Neural cell (in vitro differentiated cells): ENCODE measurements at regions not wholly inside any gene's neighbourhood (a gene's known extent, or its start where the extent isn't known, plus 50 kb on each side); places are given as distances from the start of the nearest gene placed in this dataset.

Experiments
- H2AFZ ChIP-seq: fragments of 200-600, 300-800 bp; sonication (generic), shearing (Covaris generic); 2 replicates; pipeline ENCODE4 v1.6.0; 2014; ENCODE audit warnings: low read depth, mild to moderate bottlenecking, antibody characterized with exemption, low read length, moderate library complexity
- H3F3A ChIP-seq: fragments of 200-600 bp; shearing (Covaris generic); 2 replicates; pipeline ENCODE4 v1.6.1; 2016; ENCODE audit warnings: mild to moderate bottlenecking, moderate library complexity, mixed read lengths, antibody characterized with exemption, low read length; ENCODE audit not compliant: insufficient read depth, poor library complexity, severe bottlenecking
- H3K27ac ChIP-seq: fragments of 200-600, 300-800 bp; sonication (generic), shearing (Covaris generic); 2 replicates; pipeline ENCODE4 v1.5.1; 2014; ENCODE audit warnings: mild to moderate bottlenecking, low read length, moderate library complexity
- H3K27me3 ChIP-seq: fragments of 300-800, 200-600 bp; sonication (generic), shearing (Covaris generic); 2 replicates; pipeline ENCODE4 v1.6.0; 2014; ENCODE audit warnings: mild to moderate bottlenecking, low read depth, low read length, moderate library complexity; ENCODE audit not compliant: insufficient read depth
- H3K36me3 ChIP-seq: fragments of 300-800, 200-600 bp; sonication (generic), shearing (Covaris generic); 2 replicates; pipeline ENCODE4 v1.5.1; 2014; ENCODE audit warnings: mild to moderate bottlenecking, antibody characterized with exemption, low read length, moderate library complexity; ENCODE audit not compliant: insufficient read depth
- H3K4me2 ChIP-seq: fragments of 300-800, 200-600 bp; sonication (generic), shearing (Covaris generic); 2 replicates; pipeline ENCODE4 v1.6.0; 2014; ENCODE audit warnings: mild to moderate bottlenecking, low read length
- H3K4me3 ChIP-seq: fragments of 300-800, 200-600 bp; sonication (generic), shearing (Covaris generic); 2 replicates; pipeline ENCODE4 v1.5.1; 2014; ENCODE audit warnings: mild to moderate bottlenecking, low read length, moderate library complexity
- H3K79me2 ChIP-seq: fragments of 200-600 bp; shearing (Covaris generic); replicated peaks from 2 replicates; pipeline ENCODE4 v1.6.0; 2014; ENCODE audit warnings: mild to moderate bottlenecking, low read length, moderate library complexity; ENCODE audit not compliant: insufficient read depth
- H3K9ac ChIP-seq: fragments of 300-800, 200-600 bp; sonication (generic), shearing (Covaris generic); 2 replicates; pipeline ENCODE4 v1.6.1; 2016; ENCODE audit warnings: mild to moderate bottlenecking, low read length, mixed read lengths
- H3K9me2 ChIP-seq: fragments of 200-600 bp; shearing (Covaris generic); 2 replicates; pipeline ENCODE4 v1.6.1; 2016; ENCODE audit warnings: mild to moderate bottlenecking, low read length, mixed read lengths; ENCODE audit not compliant: insufficient read depth
- H3K9me3 ChIP-seq: fragments of 200-600, 300-800 bp; sonication (generic), shearing (Covaris generic); 2 replicates; pipeline ENCODE4 v1.6.1; 2016; ENCODE audit warnings: mild to moderate bottlenecking, mixed run types, low read length, moderate library complexity, mixed read lengths
- H4K20me1 ChIP-seq: fragments of 200-600 bp; shearing (Covaris generic); 2 replicates; pipeline ENCODE4 v1.6.1; 2016; ENCODE audit warnings: mild to moderate bottlenecking, mixed run types; ENCODE audit not compliant: insufficient read depth
- CTCF ChIP-seq: fragments of 450-650 bp; IDR thresholded peaks from 2 replicates; pipeline ENCODE4 v1.5.1; 2014; ENCODE audit warnings: antibody characterized with exemption, mild to moderate bottlenecking, moderate library complexity; ENCODE audit not compliant: poor library complexity, severe bottlenecking
- EP300 ChIP-seq: fragments of 450-650 bp; conservative IDR thresholded peaks from 2 replicates; pipeline ENCODE4 v1.6.1; 2014; ENCODE audit warnings: antibody characterized with exemption, mild to moderate bottlenecking, moderate library complexity; ENCODE audit not compliant: poor library complexity, severe bottlenecking
- EZH2 ChIP-seq: fragments of 200-600, 300-800 bp; shearing (Covaris generic), sonication (generic); IDR thresholded peaks from 2 replicates; pipeline ENCODE4 v1.6.1; 2014; ENCODE audit warnings: antibody characterized with exemption, low read length, borderline replicate concordance, mild to moderate bottlenecking; ENCODE audit not compliant: insufficient read depth, poor library complexity, severe bottlenecking
- MXI1 ChIP-seq: fragments of 450-650 bp; conservative IDR thresholded peaks from 2 replicates; pipeline ENCODE4 v1.6.1; 2014; ENCODE audit warnings: antibody characterized with exemption, mild to moderate bottlenecking; ENCODE audit not compliant: poor library complexity, severe bottlenecking
- POLR2AphosphoS5 ChIP-seq: IDR thresholded peaks from 2 replicates; pipeline ENCODE4 v1.6.1; 2012
- RAD21 ChIP-seq: fragments of 450-650 bp; conservative IDR thresholded peaks from 2 replicates; pipeline ENCODE4 v1.6.1; 2014; ENCODE audit warnings: antibody characterized with exemption, mild to moderate bottlenecking, moderate library complexity
- SMC3 ChIP-seq: fragments of 450-650 bp; conservative IDR thresholded peaks from 2 replicates; pipeline ENCODE4 v1.6.1; 2014; ENCODE audit warnings: antibody characterized with exemption, mild to moderate bottlenecking, moderate library complexity; ENCODE audit not compliant: poor library complexity
- TAF1 ChIP-seq: IDR thresholded peaks from 2 replicates; pipeline ENCODE4 v1.6.1; 2012; ENCODE audit warnings: low read depth
- TF ChIP-seq, protein P1 (sequence below): IDR thresholded peaks from 2 replicates; pipeline ENCODE4 v1.6.1; 2012; ENCODE audit warnings: borderline replicate concordance

GRCh38 chr18:72114801-72115594 lies 429.1 kb downstream of the CBLN2 start:
- Histone ChIP-seq H3K27me3 (no peaks in the 10 kb centered on the region), H3K9me2 (no peaks in the 10 kb centered on the region), H3K36me3 (no peaks in the 10 kb centered on the region), H3K9me3 (no peaks in the 10 kb centered on the region), H3K9ac (no peak overlapping the region), H3K4me3 (no peak overlapping the region), H3K27ac (no peak overlapping the region), H2AFZ (no peak overlapping the region), H3K79me2 (no peaks in the 10 kb centered on the region), H4K20me1 (no peaks in the 10 kb centered on the region), H3F3A (no peaks in the 10 kb centered on the region), H3K4me2 (no peak overlapping the region)
- no peak for TF ChIP-seq CTCF
- no peak for TF ChIP-seq POLR2AphosphoS5
- no peak for TF ChIP-seq SMC3

- no peak overlapping the region for H3K4me3 ChIP-seq
These were observed 436.3 kb downstream of the CBLN2 start for GRCh38 chr18:72107647-72108383.

More at GRCh38 chr18:72107647-72108383, 436.3 kb downstream of the CBLN2 start:
- H3K36me3 ChIP-seq, result no peaks in the 10 kb centered on the region
- no peaks in the 10 kb centered on the region for H3K79me2 ChIP-seq
- no peaks in the 10 kb centered on the region for H3K27me3 ChIP-seq
- H3K27ac ChIP-seq, result no peak overlapping the region
- H3F3A ChIP-seq, result no peaks in the 10 kb centered on the region
- no peaks in the 10 kb centered on the region for H3K9me3 ChIP-seq
- H2AFZ ChIP-seq, result no peak overlapping the region
- TF ChIP-seq, protein P1, sequence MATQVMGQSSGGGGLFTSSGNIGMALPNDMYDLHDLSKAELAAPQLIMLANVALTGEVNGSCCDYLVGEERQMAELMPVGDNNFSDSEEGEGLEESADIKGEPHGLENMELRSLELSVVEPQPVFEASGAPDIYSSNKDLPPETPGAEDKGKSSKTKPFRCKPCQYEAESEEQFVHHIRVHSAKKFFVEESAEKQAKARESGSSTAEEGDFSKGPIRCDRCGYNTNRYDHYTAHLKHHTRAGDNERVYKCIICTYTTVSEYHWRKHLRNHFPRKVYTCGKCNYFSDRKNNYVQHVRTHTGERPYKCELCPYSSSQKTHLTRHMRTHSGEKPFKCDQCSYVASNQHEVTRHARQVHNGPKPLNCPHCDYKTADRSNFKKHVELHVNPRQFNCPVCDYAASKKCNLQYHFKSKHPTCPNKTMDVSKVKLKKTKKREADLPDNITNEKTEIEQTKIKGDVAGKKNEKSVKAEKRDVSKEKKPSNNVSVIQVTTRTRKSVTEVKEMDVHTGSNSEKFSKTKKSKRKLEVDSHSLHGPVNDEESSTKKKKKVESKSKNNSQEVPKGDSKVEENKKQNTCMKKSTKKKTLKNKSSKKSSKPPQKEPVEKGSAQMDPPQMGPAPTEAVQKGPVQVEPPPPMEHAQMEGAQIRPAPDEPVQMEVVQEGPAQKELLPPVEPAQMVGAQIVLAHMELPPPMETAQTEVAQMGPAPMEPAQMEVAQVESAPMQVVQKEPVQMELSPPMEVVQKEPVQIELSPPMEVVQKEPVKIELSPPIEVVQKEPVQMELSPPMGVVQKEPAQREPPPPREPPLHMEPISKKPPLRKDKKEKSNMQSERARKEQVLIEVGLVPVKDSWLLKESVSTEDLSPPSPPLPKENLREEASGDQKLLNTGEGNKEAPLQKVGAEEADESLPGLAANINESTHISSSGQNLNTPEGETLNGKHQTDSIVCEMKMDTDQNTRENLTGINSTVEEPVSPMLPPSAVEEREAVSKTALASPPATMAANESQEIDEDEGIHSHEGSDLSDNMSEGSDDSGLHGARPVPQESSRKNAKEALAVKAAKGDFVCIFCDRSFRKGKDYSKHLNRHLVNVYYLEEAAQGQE, result no peak
- no peak for TF ChIP-seq EP300
- no peak for TF ChIP-seq MXI1
- no peak for TF ChIP-seq SMC3
- TF ChIP-seq EZH2, result no peak
- no peak for TF ChIP-seq POLR2AphosphoS5
- TF ChIP-seq CTCF, result no peak
- no peak for TF ChIP-seq RAD21
- TF ChIP-seq TAF1, result no peak
- H3K9ac ChIP-seq, result no peak overlapping the region
- no peaks in the 10 kb centered on the region for H4K20me1 ChIP-seq
- H3K4me2 ChIP-seq, result no peak overlapping the region
- H3K9me2 ChIP-seq, result no peaks in the 10 kb centered on the region
